ENCODE measurements at regions not wholly inside any gene's neighbourhood (a gene's known extent, or its start where the extent isn't known, plus 50 kb on each side); places are given as distances from the start of the nearest gene placed in this dataset.

GRCh38 chr12:28855761-28856310 lies 293.2 kb upstream of the FAR2 start:
- TF ChIP-seq CBFB (IDR thresholded peaks at IDR 0.05; ENCODE audit: low read depth) (no peak), EP300 (IDR thresholded peaks at IDR 0.05; ENCODE audit: borderline replicate concordance in 1 of 2, control insufficient read depth in 1 of 2, low read depth in 2 of 2, low read length in 2 of 2) (no peak), CTCF (IDR thresholded peaks at IDR 0.05 in 2 of 3, conservative IDR thresholded peaks at IDR 0.05 in 1 of 3; ENCODE audit: control insufficient read depth in 2 of 3, extremely low read depth in 1 of 3, insufficient read depth in 1 of 3, low read depth in 3 of 3, low read length in 3 of 3) (no peak), PRDM15 (CRISPR knock-in tag; IDR thresholded peaks at IDR 0.05) (no peak), HCFC1 (IDR thresholded peaks at IDR 0.05; ENCODE audit: low read length) (no peak)
